GM23338 (cell line): ENCODE measurements at regions not wholly inside any gene's neighbourhood (a gene's known extent, or its start where the extent isn't known, plus 50 kb on each side); places are given as distances from the start of the nearest gene placed in this dataset.
A peak's percentile ranks its signal among the peaks of the same experiment; 100 is the strongest.

Source experiments
- ATAC-seq: fragments of 200-7000 bp; cut with Tn5 transposase; 3 replicates; pipeline ENCODE4 v1.9.1; 2020
- DNase-seq: peaks from one replicate; pipeline ENCODE4 v3.0.0-alpha.2; 2015; ENCODE audit warnings: low spot score
- H2AFZ ChIP-seq: fragments of 200-600 bp; sonication (generic); 2 replicates; pipeline ENCODE4 v1.8.0; 2016; ENCODE audit warnings: antibody characterized with exemption, mild to moderate bottlenecking, moderate library complexity
- H3F3A ChIP-seq: fragments of 200-600 bp; sonication (generic); replicated peaks from 2 replicates; pipeline ENCODE4 v1.8.0; 2017; ENCODE audit warnings: antibody characterized with exemption, mixed run types, low read depth
- H3K27ac ChIP-seq: fragments of 200-600 bp; sonication (generic); 2 replicates; pipeline ENCODE4 v1.6.1; 2016; ENCODE audit warnings: low read depth
- H3K27me3 ChIP-seq: fragments of 200-600 bp; sonication (generic); 2 replicates; pipeline ENCODE4 v1.8.0; 2016; ENCODE audit warnings: mild to moderate bottlenecking, mixed run types, moderate library complexity; ENCODE audit not compliant: insufficient read depth
- H3K36me3 ChIP-seq: fragments of 200-600 bp; sonication (generic); 2 replicates; pipeline ENCODE4 v1.8.0; 2016; ENCODE audit warnings: mild to moderate bottlenecking; ENCODE audit not compliant: insufficient read depth
- H3K4me1 ChIP-seq: fragments of 200-600 bp; sonication (generic); 2 replicates; pipeline ENCODE4 v1.8.0; 2016; ENCODE audit warnings: mild to moderate bottlenecking, moderate library complexity; ENCODE audit not compliant: insufficient read depth
- H3K4me2 ChIP-seq: fragments of 200-600 bp; sonication (generic); 2 replicates; pipeline ENCODE4 v1.7.1; 2017; ENCODE audit warnings: mixed run types
- H3K4me3 ChIP-seq: fragments of 200-600 bp; sonication (generic); 2 replicates; pipeline ENCODE4 v1.6.1; 2016; ENCODE audit warnings: mixed run types
- H3K79me2 ChIP-seq: fragments of 200-600 bp; sonication (generic); replicated peaks from 2 replicates; pipeline ENCODE4 v1.8.0; 2017; ENCODE audit warnings: mild to moderate bottlenecking; ENCODE audit not compliant: insufficient read depth
- H3K9me2 ChIP-seq: fragments of 200-600 bp; sonication (generic); 2 replicates; pipeline ENCODE4 v1.8.0; 2017; ENCODE audit not compliant: insufficient read depth
- H4K20me1 ChIP-seq: fragments of 200-600 bp; sonication (generic); replicated peaks from 2 replicates; pipeline ENCODE4 v1.8.0; 2017; ENCODE audit warnings: mild to moderate bottlenecking; ENCODE audit not compliant: insufficient read depth
- H3K27ac Mint-ChIP-seq: 2 replicates; pipeline ENCODE4 v1.8.0; 2020; ENCODE audit warnings: inconsistent platforms, mild to moderate bottlenecking, moderate library complexity, mixed read lengths
- H3K27me3 Mint-ChIP-seq: 3 replicates; pipeline ENCODE4 v1.8.0; 2022; ENCODE audit warnings: low read depth, mild to moderate bottlenecking, moderate library complexity, mixed read lengths, inconsistent platforms; ENCODE audit not compliant: insufficient read depth, poor library complexity
- H3K36me3 Mint-ChIP-seq: 3 replicates; pipeline ENCODE4 v1.8.0; 2021; ENCODE audit warnings: low read depth, mild to moderate bottlenecking, inconsistent platforms, moderate library complexity, mixed read lengths
- H3K4me1 Mint-ChIP-seq: 3 replicates; pipeline ENCODE4 v1.8.0; 2020; ENCODE audit warnings: mild to moderate bottlenecking, inconsistent platforms, mixed read lengths
- H3K4me3 Mint-ChIP-seq: 3 replicates; pipeline ENCODE4 v1.8.0; 2021; ENCODE audit warnings: moderate library complexity, mild to moderate bottlenecking, inconsistent platforms, mixed read lengths
- H3K9me3 Mint-ChIP-seq: 3 replicates; pipeline ENCODE4 v1.8.0; 2020; ENCODE audit warnings: moderate library complexity, mild to moderate bottlenecking, inconsistent platforms, mixed read lengths
- CREB1 ChIP-seq: fragments of 250-450 bp; sonication (Bioruptor Pico); IDR thresholded peaks from 2 replicates; pipeline ENCODE4 v1.5.0; 2020; ENCODE audit warnings: low read depth, mild to moderate bottlenecking, moderate library complexity
- EZH2phosphoT487 ChIP-seq: fragments of 200-600 bp; sonication (generic); IDR thresholded peaks from one replicate; pipeline ENCODE4 v1.8.1; 2018; ENCODE audit warnings: antibody characterized with exemption; ENCODE audit not compliant: unreplicated experiment
- JUNB ChIP-seq: IDR thresholded peaks from one replicate; pipeline ENCODE4 v1.6.1; 2016; ENCODE audit warnings: antibody characterized with exemption; ENCODE audit not compliant: unreplicated experiment
- NANOG ChIP-seq: IDR thresholded peaks from 2 replicates; pipeline ENCODE4 v1.6.1; 2016; ENCODE audit warnings: antibody characterized with exemption, borderline replicate concordance
- POLR2AphosphoS5 ChIP-seq: IDR thresholded peaks from 2 replicates; pipeline ENCODE4 v1.6.1; 2016; ENCODE audit warnings: antibody characterized with exemption, low read depth
- STAT1 ChIP-seq: IDR thresholded peaks from one replicate; pipeline ENCODE4 v1.6.1; 2016; ENCODE audit warnings: antibody characterized with exemption; ENCODE audit not compliant: unreplicated experiment
- ZNF114 ChIP-seq: fragments of 250-450 bp; sonication (Bioruptor Pico); IDR thresholded peaks from 2 replicates; pipeline ENCODE4 v1.5.0; 2020; ENCODE audit warnings: mild to moderate bottlenecking, moderate library complexity
- ZNF331 ChIP-seq: fragments of 250-450 bp; sonication (Bioruptor Pico); IDR thresholded peaks from 2 replicates; pipeline ENCODE4 v1.5.0; 2020; ENCODE audit warnings: low read depth, mild to moderate bottlenecking, moderate library complexity
- TF ChIP-seq, protein P1 (sequence below), 2 experiments: fragments of 200-600 bp in 1 of 2; sonication (generic) in 1 of 2; conservative IDR thresholded peaks; 2 replicates each; pipeline versions ENCODE4 v1.5.1 to v1.6.1; 2016 to 2017; ENCODE audit warnings: antibody characterized with exemption in 2 of 2, low read depth in 2 of 2, mild to moderate bottlenecking in 2 of 2, moderate library complexity in 1 of 2
- TF ChIP-seq, protein P2 (sequence below): IDR thresholded peaks from one replicate; pipeline ENCODE4 v1.6.1; 2018; ENCODE audit warnings: antibody characterized with exemption; ENCODE audit not compliant: unreplicated experiment
- TF ChIP-seq, protein P3 (sequence below): IDR thresholded peaks from 2 replicates; pipeline ENCODE4 v1.6.1; 2016; ENCODE audit warnings: antibody characterized with exemption

DNA sequence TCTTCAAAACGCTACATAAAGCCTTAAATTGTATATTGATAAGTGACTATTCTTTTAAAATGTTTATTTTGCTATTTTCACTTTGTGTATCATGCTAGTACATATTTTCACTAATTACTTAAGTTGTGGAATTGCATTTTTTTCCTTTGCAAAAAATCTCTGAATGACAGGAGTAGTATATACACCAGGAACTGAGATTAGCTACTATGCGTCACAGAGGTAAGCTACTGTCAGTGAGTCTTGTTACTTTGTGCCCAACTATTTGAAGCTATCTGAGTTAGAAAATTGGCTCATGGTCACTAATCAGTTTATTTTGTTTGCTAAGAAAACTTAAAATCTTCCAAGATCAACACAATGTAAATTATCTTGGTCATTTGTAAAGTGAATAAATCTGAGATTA lies 887.4 kb downstream of the TMTC2 start (continued):
- TF ChIP-seq, protein P1, sequence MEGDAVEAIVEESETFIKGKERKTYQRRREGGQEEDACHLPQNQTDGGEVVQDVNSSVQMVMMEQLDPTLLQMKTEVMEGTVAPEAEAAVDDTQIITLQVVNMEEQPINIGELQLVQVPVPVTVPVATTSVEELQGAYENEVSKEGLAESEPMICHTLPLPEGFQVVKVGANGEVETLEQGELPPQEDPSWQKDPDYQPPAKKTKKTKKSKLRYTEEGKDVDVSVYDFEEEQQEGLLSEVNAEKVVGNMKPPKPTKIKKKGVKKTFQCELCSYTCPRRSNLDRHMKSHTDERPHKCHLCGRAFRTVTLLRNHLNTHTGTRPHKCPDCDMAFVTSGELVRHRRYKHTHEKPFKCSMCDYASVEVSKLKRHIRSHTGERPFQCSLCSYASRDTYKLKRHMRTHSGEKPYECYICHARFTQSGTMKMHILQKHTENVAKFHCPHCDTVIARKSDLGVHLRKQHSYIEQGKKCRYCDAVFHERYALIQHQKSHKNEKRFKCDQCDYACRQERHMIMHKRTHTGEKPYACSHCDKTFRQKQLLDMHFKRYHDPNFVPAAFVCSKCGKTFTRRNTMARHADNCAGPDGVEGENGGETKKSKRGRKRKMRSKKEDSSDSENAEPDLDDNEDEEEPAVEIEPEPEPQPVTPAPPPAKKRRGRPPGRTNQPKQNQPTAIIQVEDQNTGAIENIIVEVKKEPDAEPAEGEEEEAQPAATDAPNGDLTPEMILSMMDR (conservative IDR thresholded peaks at IDR 0.05; ENCODE audit: low read depth in 2 of 2), result no peak
- TF ChIP-seq STAT1 (no peak), JUNB (no peak), ZNF331 (CRISPR knock-in tag) (no peak), NANOG (no peak), EZH2phosphoT487 (no peak)
- TF ChIP-seq, protein P2, sequence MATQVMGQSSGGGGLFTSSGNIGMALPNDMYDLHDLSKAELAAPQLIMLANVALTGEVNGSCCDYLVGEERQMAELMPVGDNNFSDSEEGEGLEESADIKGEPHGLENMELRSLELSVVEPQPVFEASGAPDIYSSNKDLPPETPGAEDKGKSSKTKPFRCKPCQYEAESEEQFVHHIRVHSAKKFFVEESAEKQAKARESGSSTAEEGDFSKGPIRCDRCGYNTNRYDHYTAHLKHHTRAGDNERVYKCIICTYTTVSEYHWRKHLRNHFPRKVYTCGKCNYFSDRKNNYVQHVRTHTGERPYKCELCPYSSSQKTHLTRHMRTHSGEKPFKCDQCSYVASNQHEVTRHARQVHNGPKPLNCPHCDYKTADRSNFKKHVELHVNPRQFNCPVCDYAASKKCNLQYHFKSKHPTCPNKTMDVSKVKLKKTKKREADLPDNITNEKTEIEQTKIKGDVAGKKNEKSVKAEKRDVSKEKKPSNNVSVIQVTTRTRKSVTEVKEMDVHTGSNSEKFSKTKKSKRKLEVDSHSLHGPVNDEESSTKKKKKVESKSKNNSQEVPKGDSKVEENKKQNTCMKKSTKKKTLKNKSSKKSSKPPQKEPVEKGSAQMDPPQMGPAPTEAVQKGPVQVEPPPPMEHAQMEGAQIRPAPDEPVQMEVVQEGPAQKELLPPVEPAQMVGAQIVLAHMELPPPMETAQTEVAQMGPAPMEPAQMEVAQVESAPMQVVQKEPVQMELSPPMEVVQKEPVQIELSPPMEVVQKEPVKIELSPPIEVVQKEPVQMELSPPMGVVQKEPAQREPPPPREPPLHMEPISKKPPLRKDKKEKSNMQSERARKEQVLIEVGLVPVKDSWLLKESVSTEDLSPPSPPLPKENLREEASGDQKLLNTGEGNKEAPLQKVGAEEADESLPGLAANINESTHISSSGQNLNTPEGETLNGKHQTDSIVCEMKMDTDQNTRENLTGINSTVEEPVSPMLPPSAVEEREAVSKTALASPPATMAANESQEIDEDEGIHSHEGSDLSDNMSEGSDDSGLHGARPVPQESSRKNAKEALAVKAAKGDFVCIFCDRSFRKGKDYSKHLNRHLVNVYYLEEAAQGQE, result no peak

DNA sequence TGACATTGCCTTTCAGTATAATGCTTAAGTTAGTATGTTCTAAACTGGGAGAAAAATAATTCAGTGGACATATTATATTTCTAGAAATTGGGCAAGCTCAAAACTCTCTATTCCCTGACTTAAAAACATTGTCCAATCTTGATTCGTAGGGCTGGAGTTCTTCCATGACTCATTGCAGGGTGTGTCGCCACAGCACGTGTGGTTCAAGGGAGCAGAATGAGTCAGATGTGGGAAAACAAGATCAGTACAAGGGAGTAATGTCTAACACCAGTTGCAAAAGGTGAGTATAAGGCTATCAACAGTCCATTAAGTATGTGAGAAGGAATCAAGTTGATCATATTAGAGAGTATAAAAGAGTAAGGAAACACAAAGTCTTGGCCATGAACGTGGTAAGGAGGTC lies 887.0 kb downstream of the TMTC2 start:
- DNase-seq, result no peak
- TF ChIP-seq EZH2phosphoT487 (no peak), ZNF114 (CRISPR knock-in tag) (no peak), STAT1 (no peak), CREB1 (CRISPR knock-in tag) (no peak), NANOG (no peak), JUNB (no peak), POLR2AphosphoS5 (no peak), ZNF331 (CRISPR knock-in tag) (no peak)
- TF ChIP-seq, protein P3, sequence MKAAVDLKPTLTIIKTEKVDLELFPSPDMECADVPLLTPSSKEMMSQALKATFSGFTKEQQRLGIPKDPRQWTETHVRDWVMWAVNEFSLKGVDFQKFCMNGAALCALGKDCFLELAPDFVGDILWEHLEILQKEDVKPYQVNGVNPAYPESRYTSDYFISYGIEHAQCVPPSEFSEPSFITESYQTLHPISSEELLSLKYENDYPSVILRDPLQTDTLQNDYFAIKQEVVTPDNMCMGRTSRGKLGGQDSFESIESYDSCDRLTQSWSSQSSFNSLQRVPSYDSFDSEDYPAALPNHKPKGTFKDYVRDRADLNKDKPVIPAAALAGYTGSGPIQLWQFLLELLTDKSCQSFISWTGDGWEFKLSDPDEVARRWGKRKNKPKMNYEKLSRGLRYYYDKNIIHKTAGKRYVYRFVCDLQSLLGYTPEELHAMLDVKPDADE, result no peak
- TF ChIP-seq, protein P1 (conservative IDR thresholded peaks at IDR 0.05; ENCODE audit: low read depth in 2 of 2), result no peak

More for the DNA sequence above, 887.0 kb downstream of the TMTC2 start:
- Mint-ChIP-seq H3K4me3 (no peak overlapping the region), H3K27me3 (peaks cover 3% of the 10 kb centered on the region), H3K36me3 (peaks cover 4% of the 10 kb centered on the region; the same call in 1 of the 3 replicates), H3K9me3 (peaks cover 5% of the 10 kb centered on the region; the same call in 2 of the 3 replicates), H3K4me1 (no peaks in the 10 kb centered on the region), H3K27ac (peak overlapping the region; percentile 55; the same call in 1 of the 2 replicates)
- no peaks in the 10 kb centered on the region for H4K20me1 ChIP-seq
- no peak for ATAC-seq
- no peaks in the 10 kb centered on the region for H3F3A ChIP-seq
- no peaks in the 10 kb centered on the region for H3K36me3 ChIP-seq
- no peaks in the 10 kb centered on the region for H3K79me2 ChIP-seq
- H3K4me2 ChIP-seq, result no peak overlapping the region
- no peak overlapping the region for H3K27ac ChIP-seq
- no peak overlapping the region for H2AFZ ChIP-seq
- H3K4me1 ChIP-seq, result no peaks in the 10 kb centered on the region
- H3K4me3 ChIP-seq, result no peak overlapping the region
- no peaks in the 10 kb centered on the region; the same call in 1 of the 2 replicates for H3K9me2 ChIP-seq
- H3K27me3 ChIP-seq, result no peaks in the 10 kb centered on the region
